GM12878 (cell line): ENCODE measurements at regions not wholly inside any gene's neighbourhood (a gene's known extent, or its start where the extent isn't known, plus 50 kb on each side); places are given as distances from the start of the nearest gene placed in this dataset.

Source experiments
- ATAC-seq: fragments of 200-7000 bp; cut with Tn5 transposase; 3 replicates; pipeline ENCODE4 v1.9.1; 2020; ENCODE audit warnings: mild to moderate bottlenecking, moderate library complexity
- BruUV-seq: library from RNA; stranded (reverse); fragments of 400-500 nt; replicated peaks from 2 replicates; lab custom pipeline; 2021; lab: Mats Ljungman, UMichigan
- CTCF ChIA-PET: fragments of 300-600 bp; sonication (Branson Sonifier 250); formaldehyde crosslinking; extraction: SDS; loops from one replicate; lab custom pipeline; 2021; ENCODE audit warnings: inconsistent platforms; lab: Yijun Ruan, JAX
- POLR2A ChIA-PET: fragments of 350-600 bp; formaldehyde crosslinking; extraction: SDS; loops from one replicate; lab custom pipeline; 2021; ENCODE audit warnings: inconsistent platforms; lab: Charles Lee
- RAD21 ChIA-PET: fragments of 300-600 bp; sonication (Branson Sonifier 250); formaldehyde crosslinking; loops from one replicate; lab custom pipeline; 2023; ENCODE audit warnings: antibody characterized with exemption; ENCODE audit not compliant: unreplicated experiment; lab: Charles Lee
- SMC1A ChIA-PET: fragments of 300-600 bp; sonication (Branson Sonifier 250); formaldehyde crosslinking; loops from one replicate; lab custom pipeline; 2023; ENCODE audit not compliant: unreplicated experiment, uncharacterized antibody; lab: Charles Lee
- DNase-seq: peaks from one replicate; pipeline ENCODE4 v3.0.0-alpha.2; 2011; ENCODE audit warnings: low read depth, low spot score
- FAIRE-seq: peaks from 3 replicates; lab custom pipeline; 2011; peaks lifted over from hg19 to GRCh38; lab: Jason Lieb, UNC
- H2AFZ ChIP-seq: 2 replicates; pipeline ENCODE4 v1.6.0; 2011; ENCODE audit warnings: low read depth, low read length, control low read depth; ENCODE audit not compliant: control insufficient read depth
- H3K27ac ChIP-seq: 2 replicates; pipeline ENCODE4 v1.5.1; 2011; ENCODE audit warnings: control low read depth; ENCODE audit not compliant: control insufficient read depth, insufficient read depth
- H3K27me3 ChIP-seq, 2 experiments: replicated peaks in 1 of 2; 2 replicates each; pipeline versions ENCODE4 v1.6.0 to v1.6.1; 2011; ENCODE audit warnings: low read length in 1 of 2; ENCODE audit not compliant: control insufficient read depth in 2 of 2, insufficient read depth in 2 of 2
- H3K36me3 ChIP-seq, 2 experiments: 2 replicates each; pipeline ENCODE4 v1.5.1; 2011; ENCODE audit warnings: low read length in 1 of 2; ENCODE audit not compliant: control insufficient read depth in 2 of 2, insufficient read depth in 2 of 2
- H3K4me1 ChIP-seq: 2 replicates; pipeline ENCODE4 v1.6.1; 2011; ENCODE audit warnings: mild to moderate bottlenecking, low read length, moderate library complexity, mixed read lengths; ENCODE audit not compliant: control insufficient read depth, insufficient read depth
- H3K4me2 ChIP-seq: 2 replicates; pipeline ENCODE4 v1.6.0; 2011; ENCODE audit warnings: control low read depth; ENCODE audit not compliant: control insufficient read depth, insufficient read depth
- H3K4me3 ChIP-seq: fragments of 200-600 bp; sonication (generic); 2 replicates; pipeline ENCODE4 v1.5.1; 2016
- H3K79me2 ChIP-seq: 2 replicates; pipeline ENCODE4 v1.6.0; 2011; ENCODE audit warnings: low read length; ENCODE audit not compliant: control insufficient read depth, insufficient read depth
- H3K9ac ChIP-seq: 2 replicates; pipeline ENCODE4 v1.8.0; 2011; ENCODE audit warnings: low read length, control low read depth, mixed read lengths; ENCODE audit not compliant: control insufficient read depth, insufficient read depth
- H3K9me3 ChIP-seq: replicated peaks from 3 replicates; pipeline ENCODE4 v1.5.1; 2011; ENCODE audit warnings: mild to moderate bottlenecking, low read length; ENCODE audit not compliant: control insufficient read depth, insufficient read depth
- H4K20me1 ChIP-seq: 2 replicates; pipeline ENCODE4 v1.6.0; 2011; ENCODE audit not compliant: control insufficient read depth, insufficient read depth
- ATF7 ChIP-seq: fragments of 450-650 bp; IDR thresholded peaks from 2 replicates; pipeline ENCODE4 v1.6.1; 2016; ENCODE audit warnings: low read depth, mild to moderate bottlenecking
- BACH1 ChIP-seq: fragments of 450-650 bp; IDR thresholded peaks from 2 replicates; pipeline ENCODE4 v1.6.1; 2017; ENCODE audit warnings: mild to moderate bottlenecking, borderline replicate concordance
- BCL11A ChIP-seq: IDR thresholded peaks from 2 replicates; pipeline ENCODE4 v1.6.1; 2011; ENCODE audit warnings: low read depth, low read length
- CHD1 ChIP-seq: IDR thresholded peaks from 2 replicates; pipeline ENCODE4 v1.6.1; 2012; ENCODE audit warnings: low read depth, low read length, improper control_type of control experiment
- CHD4 ChIP-seq: fragments of 200-600 bp; sonication (generic); IDR thresholded peaks from 2 replicates; pipeline ENCODE4 v1.6.1; 2016; ENCODE audit warnings: mild to moderate bottlenecking
- CREM ChIP-seq: IDR thresholded peaks from 2 replicates; pipeline ENCODE4 v1.6.1; 2014; ENCODE audit warnings: antibody characterized with exemption, low read depth
- EGR1 ChIP-seq, 2 experiments: IDR thresholded peaks; 1 replicate in 1 of 2; 2 replicates in 1 of 2; pipeline ENCODE4 v1.6.1; 2011 to 2012; ENCODE audit warnings: low read depth in 2 of 2, low read length in 2 of 2, borderline replicate concordance in 1 of 2, mild to moderate bottlenecking in 1 of 2, moderate library complexity in 1 of 2
- HCFC1 ChIP-seq: fragments of 150-350 bp; IDR thresholded peaks from 2 replicates; pipeline ENCODE4 v1.6.1; 2014; ENCODE audit warnings: low read length
- KLF5 ChIP-seq: fragments of 450-650 bp; IDR thresholded peaks from 2 replicates; pipeline ENCODE4 v1.6.1; 2014; ENCODE audit warnings: mild to moderate bottlenecking; ENCODE audit not compliant: partially characterized antibody
- LARP7 ChIP-seq: fragments of 450-650 bp; IDR thresholded peaks from 2 replicates; pipeline ENCODE4 v1.6.1; 2017; ENCODE audit warnings: mild to moderate bottlenecking
- PML ChIP-seq: IDR thresholded peaks from 2 replicates; pipeline ENCODE4 v1.6.1; 2012; ENCODE audit warnings: low read length, inconsistent platforms
- PRDM15 ChIP-seq: fragments of 450-650 bp; formaldehyde crosslinking; IDR thresholded peaks from 2 replicates; pipeline ENCODE4 v1.4.0; 2020; ENCODE audit warnings: mild to moderate bottlenecking, moderate library complexity
- RUNX3 ChIP-seq: IDR thresholded peaks from 2 replicates; pipeline ENCODE4 v1.6.1; 2012; ENCODE audit warnings: low read length, inconsistent platforms
- SMC3 ChIP-seq: IDR thresholded peaks from 2 replicates; pipeline ENCODE4 v1.6.1; 2011; ENCODE audit warnings: low read length, improper control_type of control experiment, borderline replicate concordance
- SUZ12 ChIP-seq: fragments of 200-600 bp; sonication (generic); IDR thresholded peaks from one replicate; pipeline ENCODE4 v1.6.1; 2018; ENCODE audit warnings: antibody characterized with exemption, mild to moderate bottlenecking; ENCODE audit not compliant: unreplicated experiment
- TCF12 ChIP-seq: IDR thresholded peaks from 2 replicates; pipeline ENCODE4 v1.6.1; 2011; ENCODE audit warnings: low read depth, mild to moderate bottlenecking, low read length
- TCF3 ChIP-seq: IDR thresholded peaks from 2 replicates; pipeline ENCODE4 v1.6.1; 2012; ENCODE audit warnings: low read depth, mild to moderate bottlenecking, low read length, borderline replicate concordance; ENCODE audit not compliant: insufficient read depth
- ZNF274 ChIP-seq: IDR thresholded peaks from one replicate; pipeline ENCODE4 v1.8.0; 2011; ENCODE audit not compliant: insufficient read length, insufficient read depth
- WGBS: methylation state at CpG from one replicate; pipeline ENCODE4 v1.1.6; 2016; ENCODE audit warnings: low lambda C conversion rate; ENCODE audit not compliant: insufficient replicate concordance, insufficient coverage; ENCODE audit errors: missing lambda C conversion rate; 5-methylcytosine and 5-hydroxymethylcytosine counted together
- in situ Hi-C: fragments of 300-500 bp; cut with MboI; formaldehyde crosslinking; loops from 9 replicates; pipeline ENCODE4 v1.14.3; 2018; ENCODE audit warnings: mixed read lengths
- intact Hi-C: fragments of 100-400 bp; cut with micrococcal nuclease; formaldehyde crosslinking; loops from one replicate; pipeline ENCODE4 v1.14.2; 2022; ENCODE audit not compliant: unreplicated experiment

- ATAC-seq (no peak), FAIRE-seq (no peak), DNase-seq (no peak)
- CTCF ChIA-PET = interaction anchor here (0.6 kb wide), 1 partner anchor 52 kb away, joined by 3 read pairs; no protein-coding TSS in a partner anchor
- BruUV-seq = no TSS peak
- SMC1A ChIA-PET = no interaction called here
- no peak for TF ChIP-seq LARP7
- TF ChIP-seq CHD1 = no peak
- TF ChIP-seq TCF12 = no peak
- no peak for TF ChIP-seq SUZ12
- no peak for TF ChIP-seq TCF3
- no peak for TF ChIP-seq PML
- no peak for TF ChIP-seq ZNF274
- TF ChIP-seq RUNX3 = no peak
- no peak for TF ChIP-seq CREM
- no peak for TF ChIP-seq BACH1
- TF ChIP-seq KLF5 = no peak
- no peak for TF ChIP-seq ATF7
- no peak for TF ChIP-seq HCFC1
- no peak for TF ChIP-seq PRDM15 (CRISPR knock-in tag)
- TF ChIP-seq BCL11A = no peak
- TF ChIP-seq SMC3 = no peak
- TF ChIP-seq CHD4 = no peak
- TF ChIP-seq EGR1 (IDR thresholded peaks at IDR 0.05; ENCODE audit: borderline replicate concordance in 1 of 2, low read depth in 2 of 2, low read length in 2 of 2) = no peak
- Histone ChIP-seq H3K27me3 (no peaks in the 10 kb centered on the region), H3K9me3 (no peaks in the 10 kb centered on the region), H3K79me2 (no peaks in the 10 kb centered on the region), H3K4me2 (no peak overlapping the region), H3K9ac (no peak overlapping the region), H2AFZ (no peak overlapping the region), H3K4me1 (no peaks in the 10 kb centered on the region), H4K20me1 (no peaks in the 10 kb centered on the region), H3K27ac (no peak overlapping the region), H3K36me3 (no peaks in the 10 kb centered on the region), H3K4me3 (no peak overlapping the region)
- 0% methylated on average over 1 of the region's 1 CpG for WGBS
- intact Hi-C loops = no loop called here
- RAD21 ChIA-PET = interaction anchor here (0.6 kb wide), 1 partner anchor 379 kb away, joined by 3 read pairs; no protein-coding TSS in a partner anchor
- POLR2A ChIA-PET = no interaction called here
- in situ Hi-C loops = no loop called here
These were observed 310.0 kb downstream of the RBM26 start for GRCh38 chr13:79096099-79096498.
